Activated CD8-positive, alpha-beta T cell treated with anti-CD3 and anti-CD28 coated beads, Interleukin-2, amount 10 ng/mL, durations not matched to agents 7 days and 5 days (primary cell): ENCODE measurements at regions not wholly inside any gene's neighbourhood (a gene's known extent, or its start where the extent isn't known, plus 50 kb on each side); places are given as distances from the start of the nearest gene placed in this dataset.

Experiments used
- ATAC-seq: fragments of 150-1000 bp; cut with Tn5 transposase; one replicate; pipeline ENCODE4 v1.10.0; 2021; ENCODE audit warnings: moderate library complexity
- CTCF ChIA-PET: fragments of 350-600 bp; sonication (Branson Sonifier 250); formaldehyde crosslinking; loops from one replicate; lab custom pipeline; 2021; ENCODE audit warnings: antibody characterized with exemption; lab: Charles Lee
- POLR2A ChIA-PET: fragments of 350-600 bp; sonication (Branson Sonifier 250); formaldehyde crosslinking; loops from one replicate; lab custom pipeline; 2021; ENCODE audit warnings: antibody characterized with exemption; lab: Charles Lee
- DNase-seq: peaks from one replicate; pipeline ENCODE4 v3.0.0-alpha.2; 2020
- H3K27ac Mint-ChIP-seq: one replicate; pipeline ENCODE4 v1.8.0; 2021; ENCODE audit warnings: mild to moderate bottlenecking, mixed read lengths
- H3K27me3 Mint-ChIP-seq: one replicate; pipeline ENCODE4 v1.8.0; 2021; ENCODE audit warnings: low read depth, mixed read lengths
- H3K36me3 Mint-ChIP-seq: one replicate; pipeline ENCODE4 v1.8.0; 2021; ENCODE audit warnings: low read depth, mixed read lengths
- H3K4me1 Mint-ChIP-seq: one replicate; pipeline ENCODE4 v1.8.0; 2021; ENCODE audit warnings: low read depth, mixed read lengths
- H3K4me3 Mint-ChIP-seq: one replicate; pipeline ENCODE4 v1.8.0; 2021; ENCODE audit warnings: mild to moderate bottlenecking, mixed read lengths
- H3K9me3 Mint-ChIP-seq: one replicate; pipeline ENCODE4 v1.8.0; 2022; ENCODE audit warnings: mixed read lengths; ENCODE audit not compliant: insufficient read depth

GRCh38 chr1:191533254-191533653 lies 625.0 kb upstream of the RGS18 start:
- DNase-seq: no peak
- H3K36me3 Mint-ChIP-seq: no peaks in the 10 kb centered on the region
- CTCF ChIA-PET: no interaction called here
- H3K4me1 Mint-ChIP-seq: no peaks in the 10 kb centered on the region
- no peak overlapping the region for H3K4me3 Mint-ChIP-seq
- no peak overlapping the region for H3K27ac Mint-ChIP-seq
- no peak for ATAC-seq
- POLR2A ChIA-PET: no interaction called here
- H3K27me3 Mint-ChIP-seq: no peaks in the 10 kb centered on the region
- peaks cover 13% of the 10 kb centered on the region for H3K9me3 Mint-ChIP-seq

GRCh38 chr1:191536791-191537429 lies 621.4 kb upstream of the RGS18 start:
- no peaks in the 10 kb centered on the region for H3K36me3 Mint-ChIP-seq
- DNase-seq (no peak), ATAC-seq (no peak)
- H3K27ac Mint-ChIP-seq: no peak overlapping the region
- H3K4me3 Mint-ChIP-seq: no peak overlapping the region
- peaks cover 13% of the 10 kb centered on the region for H3K9me3 Mint-ChIP-seq
- ChIA-PET CTCF (no interaction called here), POLR2A (no interaction called here)
- no peaks in the 10 kb centered on the region for H3K4me1 Mint-ChIP-seq
- H3K27me3 Mint-ChIP-seq: no peaks in the 10 kb centered on the region

DNA sequence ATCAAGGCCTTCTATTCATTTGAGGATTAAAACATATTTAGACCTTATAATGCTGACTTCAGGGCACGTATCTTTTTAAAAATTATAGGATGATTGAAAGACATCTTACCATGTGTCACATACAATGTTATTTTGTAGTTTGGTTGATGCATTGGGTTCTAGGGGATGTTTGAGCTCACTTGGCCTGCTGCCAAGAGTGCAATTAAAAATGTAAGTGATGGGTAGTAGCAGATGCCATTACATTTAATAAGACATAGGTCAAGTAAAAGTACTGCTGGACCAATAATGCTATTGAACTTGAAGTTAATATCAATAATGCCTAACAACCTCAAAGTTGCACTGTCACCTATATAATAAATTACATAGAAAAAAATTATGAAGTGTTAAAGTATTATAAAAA lies 616.5 kb upstream of the RGS18 start:
- H3K9me3 Mint-ChIP-seq: peaks cover 9% of the 10 kb centered on the region
- no peaks in the 10 kb centered on the region for H3K27me3 Mint-ChIP-seq
- DNase-seq (no peak), ATAC-seq (no peak)
- ChIA-PET CTCF (no interaction called here), POLR2A (no interaction called here)
- no peak overlapping the region for H3K4me3 Mint-ChIP-seq
- H3K27ac Mint-ChIP-seq: no peak overlapping the region
- no peaks in the 10 kb centered on the region for H3K4me1 Mint-ChIP-seq
- H3K36me3 Mint-ChIP-seq: no peaks in the 10 kb centered on the region

GRCh38 chr1:191542444-191542843 lies 615.8 kb upstream of the RGS18 start:
- POLR2A ChIA-PET: no interaction called here
- Mint-ChIP-seq H3K36me3 (no peaks in the 10 kb centered on the region), H3K4me1 (no peaks in the 10 kb centered on the region), H3K4me3 (no peak overlapping the region), H3K27me3 (no peaks in the 10 kb centered on the region), H3K27ac (no peak overlapping the region), H3K9me3 (peaks cover 9% of the 10 kb centered on the region)
- ATAC-seq (no peak), DNase-seq (no peak)
- CTCF ChIA-PET: no interaction called here

- ATAC-seq: no peak
These were observed 611.5 kb upstream of the RGS18 start for GRCh38 chr1:191546803-191547202.

DNA sequence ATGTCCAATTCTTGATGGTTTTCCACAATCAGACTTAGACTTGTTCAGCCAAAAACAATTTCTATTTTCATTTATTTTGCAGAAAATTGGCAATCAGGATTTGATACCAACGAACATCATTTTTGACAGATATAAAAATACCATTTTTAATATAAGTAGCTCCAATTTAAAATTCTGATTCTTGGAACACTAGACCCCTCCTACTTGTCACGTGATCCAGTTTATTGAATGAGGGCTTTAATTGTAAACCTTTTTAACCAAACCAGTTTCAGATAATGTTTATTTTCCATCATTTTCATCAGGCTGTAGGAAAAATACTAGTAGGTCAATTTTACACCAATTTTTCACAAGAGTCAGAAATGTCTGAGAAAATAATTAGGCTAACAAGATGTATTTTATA lies 607.2 kb upstream of the RGS18 start:
- CTCF ChIA-PET: no interaction called here
- POLR2A ChIA-PET: no interaction called here
- H3K27ac Mint-ChIP-seq: no peak overlapping the region
- no peak overlapping the region for H3K4me3 Mint-ChIP-seq
- DNase-seq (no peak), ATAC-seq (no peak)
- no peaks in the 10 kb centered on the region for H3K27me3 Mint-ChIP-seq
- H3K9me3 Mint-ChIP-seq: peaks cover 4% of the 10 kb centered on the region
- no peaks in the 10 kb centered on the region for H3K4me1 Mint-ChIP-seq
- no peaks in the 10 kb centered on the region for H3K36me3 Mint-ChIP-seq

More at GRCh38 chr1:191546803-191547202, 611.5 kb upstream of the RGS18 start:
- Mint-ChIP-seq H3K9me3 (peaks cover 8% of the 10 kb centered on the region), H3K4me3 (no peak overlapping the region), H3K4me1 (no peaks in the 10 kb centered on the region), H3K27me3 (no peaks in the 10 kb centered on the region), H3K36me3 (no peaks in the 10 kb centered on the region), H3K27ac (no peak overlapping the region)
- ChIA-PET POLR2A (no interaction called here), CTCF (no interaction called here)
- no peak for DNase-seq

DNA sequence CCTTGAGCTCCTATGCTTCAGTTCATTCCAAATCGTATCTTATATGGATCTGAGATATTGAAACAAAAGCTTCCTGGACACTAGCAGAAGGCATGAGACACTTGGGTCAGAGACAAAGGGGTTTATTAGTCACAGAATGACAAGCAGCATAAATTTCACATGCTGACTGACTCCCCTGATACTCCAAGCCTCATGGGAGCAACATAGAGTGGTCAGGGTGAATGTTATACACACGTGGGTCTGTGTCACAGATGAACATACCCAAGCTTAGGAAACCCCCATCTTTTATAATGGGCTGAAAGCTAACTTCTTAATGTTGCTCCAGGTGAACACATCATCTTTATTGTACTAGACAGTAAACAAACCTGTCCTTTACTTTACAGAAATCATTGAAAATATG lies 599.9 kb upstream of the RGS18 start:
- H3K9me3 Mint-ChIP-seq: no peaks in the 10 kb centered on the region
- H3K4me3 Mint-ChIP-seq: no peak overlapping the region
- no peak for DNase-seq
- H3K27me3 Mint-ChIP-seq: no peaks in the 10 kb centered on the region
- ATAC-seq: no peak
- POLR2A ChIA-PET: no interaction called here
- no peaks in the 10 kb centered on the region for H3K36me3 Mint-ChIP-seq
- no peaks in the 10 kb centered on the region for H3K4me1 Mint-ChIP-seq
- CTCF ChIA-PET: no interaction called here
- no peak overlapping the region for H3K27ac Mint-ChIP-seq

GRCh38 chr1:191561276-191561675 lies 597.0 kb upstream of the RGS18 start:
- no peak overlapping the region for H3K4me3 Mint-ChIP-seq
- ChIA-PET POLR2A (no interaction called here), CTCF (no interaction called here)
- no peak for ATAC-seq
- no peak for DNase-seq
- H3K27me3 Mint-ChIP-seq: no peaks in the 10 kb centered on the region
- H3K27ac Mint-ChIP-seq: no peak overlapping the region
- H3K4me1 Mint-ChIP-seq: no peaks in the 10 kb centered on the region
- H3K36me3 Mint-ChIP-seq: no peaks in the 10 kb centered on the region
- no peaks in the 10 kb centered on the region for H3K9me3 Mint-ChIP-seq

DNA sequence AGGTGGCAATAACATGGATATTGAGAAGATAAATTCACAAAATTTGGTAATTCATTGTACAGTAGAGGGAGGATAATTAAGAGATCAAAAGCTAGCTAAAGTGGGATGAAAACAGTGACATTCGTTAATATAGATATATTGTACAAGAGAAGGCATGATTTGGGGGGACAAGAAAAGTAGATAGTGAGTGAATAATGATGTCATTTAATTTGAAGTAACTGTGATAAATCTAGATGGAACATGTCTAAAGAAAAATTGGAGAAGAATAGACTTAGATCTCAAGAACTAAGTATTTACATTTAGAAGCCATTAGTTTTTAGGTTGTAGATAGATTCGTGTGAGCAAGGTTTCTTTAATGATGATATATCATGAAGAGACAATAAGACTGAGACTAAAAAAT lies 594.0 kb upstream of the RGS18 start:
- DNase-seq (no peak), ATAC-seq (no peak)
- H3K4me1 Mint-ChIP-seq: no peaks in the 10 kb centered on the region
- no peak overlapping the region for H3K27ac Mint-ChIP-seq
- no peaks in the 10 kb centered on the region for H3K9me3 Mint-ChIP-seq
- no peaks in the 10 kb centered on the region for H3K36me3 Mint-ChIP-seq
- H3K27me3 Mint-ChIP-seq: no peaks in the 10 kb centered on the region
- ChIA-PET POLR2A (no interaction called here), CTCF (no interaction called here)
- H3K4me3 Mint-ChIP-seq: no peak overlapping the region

GRCh38 chr1:191572479-191572878 lies 585.8 kb upstream of the RGS18 start:
- no peaks in the 10 kb centered on the region for H3K4me1 Mint-ChIP-seq
- H3K27me3 Mint-ChIP-seq: no peaks in the 10 kb centered on the region
- H3K9me3 Mint-ChIP-seq: no peaks in the 10 kb centered on the region
- no peak for DNase-seq
- POLR2A ChIA-PET: no interaction called here
- no peak overlapping the region for H3K27ac Mint-ChIP-seq
- CTCF ChIA-PET: no interaction called here
- H3K4me3 Mint-ChIP-seq: no peak overlapping the region
- no peak for ATAC-seq
- H3K36me3 Mint-ChIP-seq: no peaks in the 10 kb centered on the region

GRCh38 chr1:191575180-191575579 lies 583.1 kb upstream of the RGS18 start:
- Mint-ChIP-seq H3K9me3 (no peaks in the 10 kb centered on the region), H3K36me3 (no peaks in the 10 kb centered on the region), H3K27me3 (no peaks in the 10 kb centered on the region), H3K4me1 (no peaks in the 10 kb centered on the region), H3K4me3 (no peak overlapping the region), H3K27ac (no peak overlapping the region)
- ChIA-PET POLR2A (no interaction called here), CTCF (no interaction called here)
- no peak for ATAC-seq
- no peak for DNase-seq

DNA sequence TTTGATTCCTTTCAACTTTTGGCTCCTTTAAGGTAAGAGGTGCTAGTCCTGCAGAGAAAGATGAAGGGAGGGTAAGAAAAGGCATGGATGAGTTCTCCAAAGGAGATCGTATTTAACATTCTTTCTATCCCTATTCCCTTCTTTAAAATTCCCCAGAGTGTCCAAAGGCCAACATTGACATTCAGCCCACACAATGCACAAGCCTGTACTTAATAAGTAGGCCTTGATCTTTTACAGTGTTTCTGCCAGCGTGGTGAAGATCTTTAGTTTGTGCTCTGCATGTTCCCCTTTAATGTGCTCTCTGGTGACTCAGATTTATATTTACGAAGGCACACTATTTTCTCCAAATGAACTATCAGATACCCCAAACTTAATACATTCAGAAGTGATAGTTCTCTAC lies 582.5 kb upstream of the RGS18 start:
- H3K4me1 Mint-ChIP-seq: no peaks in the 10 kb centered on the region
- H3K4me3 Mint-ChIP-seq: no peak overlapping the region
- DNase-seq: no peak
- H3K27ac Mint-ChIP-seq: no peak overlapping the region
- CTCF ChIA-PET: no interaction called here
- no peaks in the 10 kb centered on the region for H3K27me3 Mint-ChIP-seq
- no peak for ATAC-seq
- H3K9me3 Mint-ChIP-seq: no peaks in the 10 kb centered on the region
- no peaks in the 10 kb centered on the region for H3K36me3 Mint-ChIP-seq
- POLR2A ChIA-PET: no interaction called here

GRCh38 chr1:191577213-191577612 lies 581.0 kb upstream of the RGS18 start:
- Mint-ChIP-seq H3K27ac (no peak overlapping the region), H3K27me3 (no peaks in the 10 kb centered on the region), H3K9me3 (peaks cover 5% of the 10 kb centered on the region), H3K4me1 (no peaks in the 10 kb centered on the region), H3K36me3 (no peaks in the 10 kb centered on the region), H3K4me3 (no peak overlapping the region)
- ChIA-PET CTCF (no interaction called here), POLR2A (no interaction called here)
- no peak for DNase-seq
- ATAC-seq: no peak
